ENCODE measurements at regions not wholly inside any gene's neighbourhood (a gene's known extent, or its start where the extent isn't known, plus 50 kb on each side); places are given as distances from the start of the nearest gene placed in this dataset.

GRCh38 chr1:198809247-198809646 lies 170.4 kb downstream of the PTPRC start:
- no peak for TF ChIP-seq TAF1 (IDR thresholded peaks at IDR 0.05; ENCODE audit: borderline replicate concordance, insufficient read depth, low read length)
- no peak for TF ChIP-seq POLR2AphosphoS5 (IDR thresholded peaks at IDR 0.05; ENCODE audit: low read depth, low read length)
- TF ChIP-seq SIN3A (IDR thresholded peaks at IDR 0.05; ENCODE audit: borderline replicate concordance, insufficient read depth, low read length) = no peak
- TF ChIP-seq REST (IDR thresholded peaks at IDR 0.05; ENCODE audit: insufficient read depth in 1 of 2, low read depth in 2 of 2, low read length in 2 of 2) = no peak
- no peak for TF ChIP-seq FOXP2 (optimal IDR thresholded peaks at IDR 0.05; ENCODE audit: borderline replicate concordance, extremely low read depth, extremely low read length, insufficient read depth)

Measured in PFSK-1 (cell line).